Umbilical cord (tissue), 1 donor: ENCODE measurements at regions not wholly inside any gene's neighbourhood (a gene's known extent, or its start where the extent isn't known, plus 50 kb on each side); places are given as distances from the start of the nearest gene placed in this dataset.
"Not testable (repeated sequence)": the region's sequence is repeated elsewhere in the genome, so short reads cannot be mapped to it uniquely, and the experiment has no call there.

Experiments used
- DNase-seq: peaks from one replicate; pipeline ENCODE4 v3.0.0-alpha.2; 2015; ENCODE audit warnings: low spot score

DNA sequence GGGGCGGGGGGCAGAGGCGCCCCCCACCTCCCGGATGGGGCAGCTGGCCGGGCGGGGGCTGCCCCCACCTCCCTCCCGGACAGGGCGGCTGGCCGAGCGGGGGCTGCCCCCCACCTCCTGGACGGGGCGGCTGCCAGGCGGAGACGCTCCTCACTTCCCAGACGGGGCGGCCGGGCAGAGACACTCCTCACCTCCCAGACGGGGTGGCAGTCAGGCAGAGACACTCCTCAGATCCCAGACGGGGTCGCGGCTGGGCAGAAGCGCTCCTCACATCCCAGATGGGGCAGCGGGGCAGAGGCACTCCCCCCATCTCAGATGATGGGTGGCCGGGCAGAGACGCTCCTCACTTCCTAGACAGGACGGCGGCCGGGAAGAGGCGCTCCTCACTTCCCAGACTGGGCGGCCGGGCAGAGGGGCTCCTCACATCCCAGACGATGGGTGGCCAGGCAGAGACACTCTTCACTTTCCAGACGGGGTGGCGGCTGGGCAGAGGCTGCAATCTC, 240.1 kb downstream of the NPIPA7 start:
- not testable (repeated sequence) for DNase-seq

DNA sequence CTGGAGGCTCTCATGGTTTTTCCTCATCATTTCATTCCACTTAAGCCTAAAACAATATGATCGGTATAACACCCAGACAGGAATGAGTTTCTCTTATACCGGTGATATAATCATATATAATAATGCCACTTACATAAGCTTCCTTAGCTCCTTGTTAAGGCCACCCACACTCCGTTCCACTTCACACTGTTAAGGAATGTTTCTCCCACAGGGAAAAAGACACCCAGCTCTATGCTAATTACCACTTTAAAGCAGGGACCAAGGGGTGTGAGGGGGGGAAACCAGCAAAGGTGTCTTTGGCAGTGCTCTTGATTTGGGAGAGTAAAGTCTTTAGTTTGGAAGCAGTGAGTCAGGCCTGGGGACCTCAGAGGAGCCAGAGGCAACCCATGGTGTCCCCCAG, 245.4 kb downstream of the NPIPA7 start:
- DNase-seq = not testable (repeated sequence)

DNA sequence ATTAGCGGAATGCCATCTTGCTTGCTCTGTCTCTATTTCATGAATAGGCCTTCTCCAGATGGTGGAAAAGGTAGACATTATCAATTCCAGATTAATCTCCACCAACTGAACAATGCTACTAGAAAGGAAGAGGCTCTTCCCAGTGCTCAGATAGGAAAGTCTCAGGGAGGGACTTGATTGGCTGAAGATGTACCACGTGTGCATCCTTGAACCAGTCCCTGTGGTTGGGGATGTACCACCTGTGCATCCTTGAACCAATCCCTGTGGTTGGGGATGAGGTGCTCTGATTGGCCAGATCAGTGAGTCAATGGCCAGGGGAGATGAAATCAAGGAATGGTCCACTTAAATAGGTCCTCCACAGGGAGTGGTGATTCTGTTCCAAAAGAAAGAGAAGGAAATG, 246.2 kb downstream of the NPIPA7 start:
- DNase-seq = not testable (repeated sequence)

DNA sequence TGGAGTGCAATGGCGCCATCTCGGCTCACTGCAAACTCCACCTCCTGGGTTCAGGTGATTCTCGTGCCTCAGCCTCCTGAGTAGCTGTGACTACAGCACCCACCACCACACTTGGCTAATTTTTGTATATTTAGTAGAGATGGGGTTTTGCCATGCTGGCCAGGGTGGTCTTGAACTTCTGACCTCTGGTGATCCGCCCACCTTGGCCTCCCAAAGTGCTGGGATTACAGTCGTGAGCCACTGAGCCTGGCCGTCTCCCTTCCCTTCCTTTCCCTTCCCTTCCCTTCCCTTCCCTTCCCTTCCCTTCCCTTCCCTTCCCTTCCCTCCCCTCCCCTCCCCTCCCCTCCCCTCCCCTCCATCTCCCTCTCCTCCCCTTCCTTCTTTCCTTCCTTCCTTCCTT, 248.9 kb downstream of the NPIPA7 start:
- not testable (repeated sequence) for DNase-seq

DNA sequence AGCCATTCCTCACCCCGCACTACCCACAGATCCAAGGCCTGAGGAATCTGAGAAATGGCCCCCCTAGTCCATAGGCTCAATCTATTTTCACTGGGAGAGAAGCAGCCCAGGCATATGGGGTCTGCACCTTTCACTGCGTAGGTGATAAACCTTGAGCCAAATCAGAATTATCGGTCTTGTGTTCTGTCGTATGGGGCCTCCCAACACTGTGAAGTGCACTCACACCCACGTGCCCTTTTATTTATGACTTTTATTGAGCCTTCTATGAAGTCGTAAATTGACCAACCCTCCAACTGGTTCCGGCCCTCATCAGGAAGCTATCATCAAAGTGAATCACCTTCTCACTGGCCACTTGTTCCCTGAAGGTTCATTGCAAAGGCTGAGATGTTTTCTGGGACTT, 259.3 kb downstream of the NPIPA7 start:
- DNase-seq = not testable (repeated sequence)

DNA sequence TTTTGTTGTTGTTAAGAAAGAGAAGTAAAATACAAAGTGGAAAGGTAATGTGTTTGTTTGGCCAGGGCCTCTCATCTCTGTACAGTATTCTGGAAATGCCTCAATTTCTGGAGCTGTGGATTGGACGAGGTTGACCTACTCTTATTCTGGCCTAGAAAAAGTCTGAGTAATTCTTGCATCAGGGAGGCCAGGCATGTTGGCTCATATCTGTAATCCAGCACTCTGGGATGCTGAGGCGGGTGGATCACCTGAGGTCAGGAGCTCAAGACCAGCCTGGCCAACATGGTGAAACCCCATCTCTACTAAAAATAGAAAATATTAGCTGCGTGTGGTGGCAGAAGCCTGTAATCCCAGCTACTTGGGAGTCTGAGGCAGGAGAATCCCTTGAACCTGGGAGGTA, 259.8 kb downstream of the NPIPA7 start:
- not testable (repeated sequence) for DNase-seq

DNA sequence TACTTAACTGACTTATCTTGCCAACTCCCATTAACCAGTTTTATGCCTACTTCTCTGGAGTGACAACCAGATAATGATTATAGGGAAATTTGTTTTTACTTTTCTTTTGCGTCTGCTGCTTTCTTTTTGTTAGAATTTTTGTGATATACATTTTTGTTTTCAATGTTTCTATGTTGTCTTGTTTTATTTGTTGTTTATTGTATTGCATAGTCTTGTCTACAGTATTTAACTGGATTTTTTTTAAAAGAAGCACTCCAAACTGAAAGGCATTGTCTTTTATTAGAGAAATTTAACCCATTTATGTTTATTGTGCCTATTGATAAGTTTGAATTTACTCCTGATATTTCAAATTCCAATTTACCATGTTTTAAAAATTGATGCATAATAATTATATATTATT, 264.9 kb downstream of the NPIPA7 start:
- DNase-seq = not testable (repeated sequence)

DNA sequence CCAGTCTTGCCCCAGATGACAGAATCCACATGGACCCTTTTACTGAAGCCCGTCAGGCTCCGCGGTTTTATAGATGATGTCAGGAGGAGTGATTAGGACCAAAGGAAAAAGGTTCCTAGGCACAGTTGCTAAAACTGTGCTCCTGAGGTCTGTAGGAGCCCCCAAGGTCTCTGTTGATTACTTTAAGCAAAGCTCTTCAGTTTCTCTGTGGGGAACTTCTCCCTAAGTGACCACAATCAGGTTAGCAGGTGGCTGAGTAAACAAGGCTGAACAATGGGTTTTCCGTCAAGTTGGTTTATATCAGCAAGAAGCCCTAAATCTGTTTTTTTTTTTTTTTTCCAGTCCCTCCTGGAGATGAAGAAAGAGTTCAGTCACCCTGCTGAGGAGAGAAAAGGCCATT, 269.1 kb downstream of the NPIPA7 start:
- DNase-seq = not testable (repeated sequence)

DNA sequence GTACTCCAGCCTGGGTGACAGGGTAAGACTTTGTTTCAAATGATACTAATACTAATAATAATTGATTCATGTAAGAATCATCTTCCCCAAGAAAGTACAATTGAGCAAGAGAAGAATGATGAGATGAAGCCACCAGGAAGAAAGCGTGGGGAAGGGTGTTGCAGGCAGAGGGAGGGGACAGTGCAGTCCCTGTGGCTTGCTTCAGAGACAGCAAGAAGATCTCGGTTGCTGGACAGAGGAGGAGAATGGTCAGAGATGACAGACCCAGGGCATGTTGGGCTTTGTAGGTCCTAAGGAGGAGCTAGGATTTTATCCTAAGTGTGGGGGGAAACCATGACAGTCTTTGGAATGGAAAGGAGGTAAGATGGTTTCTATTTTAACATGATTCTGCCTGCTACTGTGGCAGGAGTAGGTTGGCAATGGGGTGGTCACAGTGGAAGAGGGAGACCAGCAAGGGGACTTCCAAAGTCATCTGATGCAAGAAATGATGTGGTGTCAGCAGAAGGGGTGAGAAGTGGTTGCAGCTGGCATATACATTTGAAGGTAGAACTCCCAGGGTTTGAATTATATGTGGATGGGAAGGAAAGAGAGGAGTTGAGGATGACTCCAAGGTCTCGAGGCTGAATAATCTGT, 293.4 kb downstream of the NPIPA7 start:
- not testable (repeated sequence) for DNase-seq

DNA sequence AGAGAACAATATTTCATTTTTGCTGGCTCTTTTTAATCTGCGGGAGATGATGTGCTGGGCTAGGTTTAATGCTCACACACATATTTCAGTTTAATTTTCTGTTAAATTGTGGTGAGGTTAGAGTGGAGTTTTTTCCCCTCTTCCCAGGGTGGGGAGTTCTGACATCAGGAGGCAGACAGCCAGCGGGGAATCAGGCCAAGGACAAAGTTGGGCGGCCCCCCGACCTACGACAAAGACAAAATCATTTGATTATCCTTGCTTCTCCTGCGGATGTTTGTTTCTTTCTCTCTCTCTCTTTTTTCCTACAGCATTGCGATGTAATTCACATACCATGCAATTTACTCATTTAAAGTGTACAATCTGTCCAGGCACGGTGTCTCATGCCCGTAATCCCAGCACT, 295.9 kb downstream of the NPIPA7 start:
- not testable (repeated sequence) for DNase-seq

DNA sequence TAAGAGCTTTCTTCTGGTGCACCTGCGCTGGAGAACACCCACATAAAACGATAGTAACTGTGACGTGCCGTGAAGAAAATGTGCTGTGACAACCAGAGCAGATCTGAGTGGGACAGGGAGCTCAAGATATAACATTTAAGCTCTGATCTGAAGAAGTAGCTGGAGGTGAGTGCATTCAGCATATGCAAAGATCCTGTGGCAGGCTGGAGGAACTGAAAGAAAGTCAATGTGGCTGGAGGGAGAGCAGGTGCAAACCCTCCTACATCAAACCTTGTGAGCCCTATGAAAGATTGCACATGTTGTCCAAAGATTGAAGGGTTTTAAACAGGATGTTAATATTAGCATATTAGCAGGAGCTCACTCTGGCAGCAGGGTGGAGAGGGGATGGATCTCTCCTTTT, 342.9 kb downstream of the NPIPA7 start:
- DNase-seq = not testable (repeated sequence)

DNA sequence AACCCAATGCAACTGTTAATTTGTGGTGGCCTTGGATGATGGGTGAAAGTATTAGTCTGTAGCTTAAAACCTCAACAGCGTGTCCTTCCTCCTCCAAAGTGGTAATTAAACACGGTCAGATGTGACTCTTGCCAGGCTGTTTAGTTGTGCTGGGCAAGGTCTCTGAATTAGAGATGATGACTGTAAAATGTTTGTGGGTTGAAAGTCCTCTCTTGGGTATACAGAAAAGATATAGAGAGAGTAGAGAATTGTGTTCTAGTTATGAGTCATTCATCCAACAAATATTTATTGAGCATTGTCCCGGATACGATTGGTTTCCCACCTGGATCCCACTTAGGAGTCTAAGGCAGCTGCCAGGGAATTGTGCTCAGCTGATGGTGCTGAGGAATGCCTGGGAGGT, 343.7 kb downstream of the NPIPA7 start:
- not testable (repeated sequence) for DNase-seq

DNA sequence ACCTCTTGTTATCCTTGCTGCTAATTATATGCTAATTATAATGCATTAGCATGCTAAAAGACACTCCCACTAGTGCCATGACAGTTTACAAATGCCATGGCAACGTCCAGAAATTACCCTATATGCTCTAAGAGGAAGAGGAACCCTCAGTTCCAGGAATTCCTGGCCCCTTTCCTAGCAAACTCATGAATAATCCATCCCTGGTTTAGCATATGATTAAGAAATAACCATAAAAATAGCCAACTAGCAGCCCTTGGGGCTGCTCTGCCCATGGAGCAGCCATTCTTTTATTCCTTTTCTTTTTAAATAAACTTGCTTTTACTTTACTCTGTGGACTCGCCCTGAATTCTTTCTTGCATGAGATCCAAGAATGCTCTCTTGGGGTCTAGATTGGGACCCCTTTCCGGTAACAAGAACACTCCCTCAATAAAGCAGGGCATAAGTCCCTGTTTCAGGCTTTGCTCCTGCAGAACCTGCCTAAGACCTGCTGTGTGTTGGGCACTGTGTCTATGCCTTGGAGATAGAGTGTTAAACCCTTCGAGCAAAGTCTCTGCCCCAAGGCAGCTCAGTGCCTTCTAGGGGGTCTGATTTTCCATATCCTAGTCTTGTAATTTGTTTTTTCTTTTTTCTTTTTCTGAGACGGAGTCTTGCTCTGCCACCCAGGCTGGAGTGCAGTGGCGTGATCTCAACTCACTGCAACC, 345.0 kb downstream of the NPIPA7 start:
- DNase-seq = not testable (repeated sequence)

DNA sequence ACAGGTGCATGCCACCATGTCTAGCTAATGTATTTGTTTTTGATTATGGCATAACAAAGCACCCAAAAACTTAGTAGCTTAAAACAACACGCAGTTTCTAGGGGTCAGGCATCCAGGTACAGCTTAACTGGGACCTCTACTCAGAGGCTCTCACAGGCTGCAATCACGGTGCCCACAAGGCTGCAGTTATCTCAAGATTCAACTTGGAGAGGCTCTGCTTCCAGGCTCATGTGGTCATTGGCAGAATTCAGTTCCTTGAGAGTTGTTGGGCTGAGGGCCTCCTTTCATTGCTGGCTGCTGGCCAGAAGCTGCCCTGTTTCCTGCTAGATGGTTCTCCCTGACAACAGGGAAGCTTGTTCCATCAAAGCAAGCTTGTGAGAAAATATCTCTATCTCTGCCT, 348.1 kb downstream of the NPIPA7 start:
- DNase-seq = not testable (repeated sequence)

DNA sequence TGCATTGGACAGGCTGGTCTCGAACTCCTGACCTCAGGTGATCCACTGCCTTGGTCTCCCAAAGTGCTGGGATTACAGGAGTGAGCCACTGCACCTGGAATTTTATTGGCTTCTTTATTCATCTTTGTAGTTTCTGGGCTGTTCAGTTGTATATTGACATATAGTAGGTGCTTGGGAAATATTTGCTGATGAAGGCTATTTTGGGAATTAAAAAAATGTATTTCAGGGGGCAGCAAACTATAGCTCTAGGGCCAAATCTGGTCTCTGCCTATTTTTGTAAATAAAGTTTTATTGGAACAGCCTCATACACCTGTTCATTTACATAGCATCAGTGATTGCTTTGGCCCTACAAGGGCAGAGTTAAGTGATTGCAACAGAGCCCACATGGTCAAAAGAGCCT, 363.6 kb downstream of the NPIPA7 start:
- DNase-seq = not testable (repeated sequence)

DNA sequence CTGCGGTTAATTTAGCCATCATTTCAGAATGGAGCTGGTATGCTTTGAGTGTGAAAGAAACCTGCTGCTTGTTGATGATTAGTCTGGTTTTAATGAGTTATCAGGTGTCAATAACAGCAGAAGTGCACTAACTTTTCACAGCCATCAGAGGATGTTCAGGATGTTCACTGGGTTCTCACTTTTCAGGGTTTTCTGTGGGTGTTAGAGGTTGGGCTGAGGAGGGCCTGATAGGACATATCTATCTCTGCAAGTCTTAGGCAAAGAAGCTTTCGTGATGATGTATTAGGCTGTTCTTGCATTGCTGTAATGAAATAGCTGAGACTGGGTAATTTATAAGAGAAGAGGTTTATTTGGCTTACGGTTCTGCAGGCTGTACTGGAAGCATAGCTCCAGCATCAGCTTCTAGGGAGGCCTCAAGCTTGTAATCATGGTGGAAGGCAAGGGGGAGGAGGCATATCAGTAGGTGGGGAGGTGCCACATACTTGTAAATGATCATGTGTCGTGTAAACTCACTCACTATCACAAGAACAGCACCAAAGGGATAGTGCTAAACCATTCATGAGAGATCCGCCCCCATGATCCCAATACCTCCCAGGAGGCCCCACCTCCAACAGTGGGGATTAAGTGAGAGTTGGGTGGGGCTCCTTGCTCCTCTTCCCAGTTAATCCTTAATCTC, 376.2 kb downstream of the NPIPA7 start:
- DNase-seq = not testable (repeated sequence)

DNA sequence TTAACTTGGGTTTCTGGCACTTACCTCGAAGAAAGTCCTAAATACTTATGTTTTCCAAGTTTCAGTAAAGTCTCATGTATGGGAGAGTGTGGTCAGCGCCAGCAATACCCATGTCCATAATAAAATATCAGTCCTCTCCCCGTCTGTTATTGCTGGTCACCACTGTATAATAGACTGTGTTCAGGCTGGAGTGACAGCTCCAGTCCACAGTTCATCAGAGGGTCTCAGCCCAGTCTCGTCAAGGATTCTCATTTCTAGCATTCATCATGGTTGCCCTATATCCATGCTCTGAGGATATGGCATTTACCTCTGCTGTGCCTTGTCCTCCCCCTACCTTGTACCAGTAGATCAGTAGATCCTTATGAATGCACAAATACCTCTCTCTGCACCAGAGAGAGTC, 384.5 kb downstream of the NPIPA7 start:
- DNase-seq = no peak

DNA sequence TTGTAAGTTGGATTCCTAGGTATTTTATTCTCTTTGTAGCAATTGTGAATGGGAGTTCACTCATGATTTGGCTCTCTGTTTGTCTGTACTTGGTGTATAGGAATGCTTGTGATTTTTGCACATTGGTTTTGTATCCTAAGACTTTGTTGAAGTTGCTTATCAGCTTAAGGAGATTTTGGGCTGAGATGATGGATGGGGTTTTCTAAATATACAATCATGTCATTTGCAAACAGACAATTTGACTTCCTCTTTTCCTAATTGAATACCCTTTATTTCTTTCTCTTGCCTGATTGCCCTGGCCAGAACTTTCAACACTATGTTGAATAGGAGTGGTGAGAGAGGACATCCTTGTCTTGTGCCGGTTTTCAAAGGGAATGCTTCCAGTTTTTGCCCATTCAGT, 391.8 kb downstream of the NPIPA7 start:
- DNase-seq = not testable (repeated sequence)

DNA sequence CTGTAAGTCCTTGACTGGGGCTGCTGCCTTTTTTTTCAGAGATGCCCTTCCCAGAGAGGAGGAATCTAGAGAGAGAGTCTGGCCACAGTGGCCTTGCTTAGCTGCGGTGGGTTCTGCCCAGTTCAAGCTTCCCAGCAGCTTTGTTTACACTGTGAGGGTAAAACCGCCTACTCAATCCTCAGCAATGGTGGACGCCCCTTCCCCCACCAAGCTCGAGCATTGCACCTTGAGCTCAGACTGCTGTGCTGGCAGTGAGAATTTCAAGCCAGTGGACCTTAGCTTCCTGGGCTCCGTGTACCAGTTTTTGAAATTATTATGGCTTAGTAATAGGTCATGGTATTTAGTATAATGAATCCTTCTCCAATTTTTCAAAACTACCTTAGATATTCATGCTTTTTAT, 395.4 kb downstream of the NPIPA7 start:
- no peak for DNase-seq

DNA sequence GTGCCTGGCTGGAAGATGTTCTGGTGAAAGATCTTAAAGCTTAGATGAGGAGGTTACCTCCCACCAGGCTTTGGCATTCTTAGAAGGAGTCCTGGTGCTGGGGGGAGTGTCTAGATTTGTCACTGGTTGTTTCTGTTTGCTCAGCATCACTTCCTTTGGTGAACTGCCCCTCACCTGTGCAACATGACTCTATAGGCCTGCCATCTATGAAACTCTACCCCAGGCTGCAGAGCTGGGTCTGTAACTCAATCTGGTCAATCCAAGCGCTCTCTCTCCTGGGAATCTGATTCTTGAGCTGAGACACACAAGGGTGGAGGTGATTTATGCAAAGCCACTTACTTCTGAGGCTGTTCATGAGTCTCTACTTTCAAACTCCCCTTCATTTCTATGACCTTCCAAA, 399.4 kb downstream of the NPIPA7 start:
- DNase-seq = no peak

DNA sequence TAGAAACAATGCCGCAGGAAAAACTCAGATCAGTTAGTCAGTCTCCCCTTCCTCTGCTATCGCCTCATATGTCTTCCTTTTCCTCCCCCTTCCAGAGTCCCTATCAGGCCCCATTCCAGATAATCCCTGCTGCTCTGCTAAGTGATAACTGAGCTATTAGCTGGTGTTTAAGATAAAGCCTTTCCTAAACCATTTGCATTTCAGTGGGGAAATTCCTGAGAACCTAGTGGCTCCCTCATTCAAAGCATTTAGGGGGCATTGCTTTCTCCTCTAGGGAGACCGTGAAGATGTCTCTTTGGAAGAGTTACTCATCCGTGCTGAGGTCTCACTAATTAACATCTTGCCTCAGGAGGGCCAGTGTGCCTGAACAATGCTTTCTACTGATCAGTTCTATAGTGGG, 401.6 kb downstream of the NPIPA7 start:
- no peak for DNase-seq

DNA sequence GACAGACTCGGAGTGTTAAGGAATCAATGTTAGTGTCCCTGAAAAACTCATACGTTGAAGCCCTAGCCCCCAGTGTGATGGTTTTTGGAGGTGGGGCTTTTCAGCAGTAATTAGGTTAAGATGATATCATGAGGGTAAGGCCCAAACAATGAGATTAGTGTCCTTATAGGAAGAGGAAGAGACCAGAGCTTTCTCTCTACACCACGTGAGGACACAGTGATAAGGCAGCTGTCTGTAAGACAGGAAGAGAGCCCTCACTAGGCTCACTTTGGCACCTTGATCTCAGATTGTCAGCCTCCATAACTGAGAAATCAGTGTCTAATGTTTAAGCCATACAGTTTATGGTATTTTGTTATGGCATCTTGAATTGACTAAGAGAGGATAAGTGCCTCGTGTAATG, 403.2 kb downstream of the NPIPA7 start:
- DNase-seq = no peak

DNA sequence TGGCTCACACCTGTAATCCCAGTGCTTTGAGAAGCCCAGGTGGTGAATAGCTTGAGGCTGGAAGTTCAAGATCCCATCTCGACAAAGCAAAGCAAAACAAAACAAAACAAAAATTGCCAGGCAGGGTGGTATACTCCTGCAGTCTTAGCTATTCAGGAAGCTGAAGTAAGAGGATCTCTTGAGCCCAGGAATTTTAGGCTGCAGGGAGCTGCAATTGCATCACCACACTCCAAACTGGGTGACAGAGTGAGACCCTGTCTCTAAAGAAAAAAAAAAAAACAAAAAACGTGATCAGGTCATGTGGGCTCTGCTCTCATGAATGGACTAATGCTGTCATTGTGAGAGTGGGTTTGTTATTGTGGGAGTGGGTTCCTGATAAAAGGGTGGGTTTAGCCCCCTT, 409.1 kb downstream of the NPIPA7 start:
- DNase-seq = no peak
